ENCODE measurements at regions not wholly inside any gene's neighbourhood (a gene's known extent, or its start where the extent isn't known, plus 50 kb on each side); places are given as distances from the start of the nearest gene placed in this dataset.
"Not testable (repeated sequence)": the region's sequence is repeated elsewhere in the genome, so short reads cannot be mapped to it uniquely, and the experiment has no call there.

DNA sequence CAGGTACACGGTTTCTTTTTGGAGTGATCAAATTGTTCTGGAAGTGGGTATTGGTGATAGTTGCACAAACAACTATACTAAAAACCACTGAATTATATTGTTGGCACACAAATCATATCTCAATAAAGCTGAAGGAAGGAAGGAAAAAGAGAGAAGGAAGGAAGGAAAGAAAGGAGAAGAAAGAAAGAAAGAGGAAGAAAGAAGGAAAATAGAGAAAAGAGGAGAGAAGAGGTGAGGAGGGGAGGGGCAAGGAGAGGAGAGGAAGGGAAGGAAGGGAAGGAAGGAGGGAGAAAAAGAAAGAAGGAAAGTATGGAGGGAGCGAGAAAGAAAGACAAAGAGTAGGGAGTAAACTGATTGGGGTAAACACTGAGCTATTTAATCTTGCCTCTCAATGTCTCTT lies 77.9 kb upstream of the TSC22D2 start:
- Histone ChIP-seq H3K9me3 (ENCODE audit: control insufficient read depth in 5 of 5, low read length in 5 of 5) (no peaks in the 10 kb centered on the region), H3K27ac (ENCODE audit: low read depth, low read length) (no peak overlapping the region), H3K4me1 (ENCODE audit: control insufficient read depth in 5 of 5, insufficient read depth in 5 of 5, low read length in 5 of 5) (peaks cover 0 to 4% (median 0%) of the 10 kb centered on the region in 5 donors), H3K4me3 (ENCODE audit: low read depth in 1 of 5, low read length in 5 of 5) (no peak overlapping the region), H3K27me3 (ENCODE audit: control insufficient read depth in 5 of 5, insufficient read depth in 4 of 5, low read length in 5 of 5) (no peaks in the 10 kb centered on the region), H3K9ac (ENCODE audit: low read length in 5 of 5) (no peak overlapping the region), H3K36me3 (ENCODE audit: control insufficient read depth in 5 of 5, insufficient read depth in 5 of 5, low read length in 5 of 5) (no peaks in the 10 kb centered on the region)

DNA sequence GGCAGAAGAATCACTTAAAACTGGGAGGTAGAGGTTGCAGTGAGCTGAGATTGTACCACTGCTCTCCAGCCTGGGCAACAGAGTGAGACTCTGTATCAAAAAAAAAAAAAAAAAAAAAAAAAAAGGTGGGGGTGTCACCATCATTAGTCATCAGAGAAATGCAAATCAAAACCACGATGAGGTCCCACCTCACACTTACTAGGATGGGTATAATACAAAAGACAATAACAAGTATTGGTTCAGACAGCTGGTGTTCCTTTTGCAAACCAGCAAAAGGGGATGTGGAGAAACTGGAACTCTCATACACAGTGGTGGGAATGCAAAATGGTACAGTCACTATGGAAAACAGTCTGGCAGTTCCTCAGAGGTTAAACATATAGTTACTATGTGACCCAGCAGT lies 78.7 kb upstream of the TSC22D2 start:
- Histone ChIP-seq H3K36me3 (ENCODE audit: control insufficient read depth in 5 of 5, insufficient read depth in 5 of 5, low read length in 5 of 5) (no peaks in the 10 kb centered on the region), H3K27me3 (ENCODE audit: control insufficient read depth in 5 of 5, insufficient read depth in 4 of 5, low read length in 5 of 5) (no peaks in the 10 kb centered on the region), H3K4me1 (ENCODE audit: control insufficient read depth in 5 of 5, insufficient read depth in 5 of 5, low read length in 5 of 5) (peaks cover 0 to 4% (median 0%) of the 10 kb centered on the region in 5 donors), H3K27ac (ENCODE audit: low read depth, low read length) (no peak overlapping the region), H3K9ac (ENCODE audit: low read length in 5 of 5) (no peak overlapping the region), H3K4me3 (ENCODE audit: low read depth in 1 of 5, low read length in 5 of 5) (no peak overlapping the region), H3K9me3 (ENCODE audit: control insufficient read depth in 5 of 5, low read length in 5 of 5) (no peaks in the 10 kb centered on the region)

DNA sequence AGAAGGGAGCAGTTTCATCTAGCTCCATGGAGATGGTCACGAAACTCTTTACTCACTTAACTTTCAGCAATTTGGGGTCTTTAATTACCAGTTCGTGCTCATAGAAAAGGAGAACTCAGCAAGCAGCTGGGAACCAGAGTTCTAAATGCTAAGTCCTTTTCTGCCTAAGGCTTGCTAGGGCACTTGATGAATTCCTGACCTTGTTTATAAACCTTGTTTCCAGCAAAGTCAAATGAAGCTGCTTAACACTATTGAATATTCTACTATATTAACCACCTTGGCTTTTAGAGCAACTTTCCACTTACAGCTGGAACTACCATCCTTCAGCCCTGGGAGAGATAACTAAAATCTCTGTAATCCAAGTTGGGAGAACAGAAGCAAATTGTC lies 79.5 kb upstream of the TSC22D2 start:
- H3K27ac ChIP-seq (ENCODE audit: low read depth, low read length): no peak overlapping the region
- no peak overlapping the region for H3K9ac ChIP-seq (ENCODE audit: low read length in 5 of 5)

DNA sequence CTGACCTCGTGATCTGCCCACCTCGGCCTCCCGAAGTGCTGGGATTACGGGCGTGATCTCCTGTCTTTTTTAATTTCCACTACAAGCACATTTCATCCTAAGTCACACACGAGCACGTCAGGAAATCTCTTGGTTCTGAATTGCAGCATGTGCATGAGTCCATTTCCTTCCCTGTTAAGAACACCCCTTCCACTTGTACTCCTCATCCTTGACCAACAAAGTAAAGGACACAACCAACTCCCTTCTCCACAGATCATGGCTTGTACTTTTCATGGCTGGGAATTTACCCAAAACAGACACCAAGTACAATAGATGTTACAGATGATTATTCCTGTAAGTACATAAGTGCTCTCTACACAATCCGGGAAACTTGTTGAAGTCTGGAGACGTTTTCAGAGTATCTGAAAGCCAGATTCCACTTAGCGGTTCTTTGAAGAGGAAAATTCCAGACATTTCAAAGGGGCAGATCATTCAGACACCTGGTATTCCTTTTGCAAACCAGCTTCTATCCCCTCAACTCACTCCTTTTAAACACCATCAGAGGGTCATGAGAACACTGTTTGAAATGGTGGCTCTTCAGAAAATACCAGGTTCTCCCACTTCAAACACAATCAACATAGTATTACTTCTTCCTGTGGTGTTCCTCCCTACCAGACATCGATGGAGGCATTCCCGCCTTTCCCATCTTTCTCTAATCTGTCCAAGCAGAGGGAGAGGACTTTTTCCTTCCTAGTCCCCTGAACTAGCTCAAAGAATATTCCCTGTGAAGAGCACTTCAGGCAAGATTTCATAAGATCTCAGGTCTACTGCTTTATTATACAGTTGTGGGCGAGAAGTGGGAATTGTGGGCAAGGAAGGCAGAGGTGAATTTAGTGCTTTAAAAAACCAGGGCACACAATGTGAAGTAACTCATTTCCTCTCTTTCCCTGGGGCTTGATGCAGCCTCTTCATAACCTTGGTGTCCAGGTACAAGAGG lies 80.1 kb upstream of the TSC22D2 start:
- H3K36me3 ChIP-seq (ENCODE audit: control insufficient read depth in 5 of 5, insufficient read depth in 5 of 5, low read length in 5 of 5): no peaks in the 10 kb centered on the region
- H3K4me3 ChIP-seq (ENCODE audit: low read depth in 1 of 5, low read length in 5 of 5): no peak overlapping the region
- peaks cover 0 to 4% (median 0%) of the 10 kb centered on the region in 5 donors for H3K4me1 ChIP-seq (ENCODE audit: control insufficient read depth in 5 of 5, insufficient read depth in 5 of 5, low read length in 5 of 5)
- no peaks in the 10 kb centered on the region for H3K9me3 ChIP-seq (ENCODE audit: control insufficient read depth in 5 of 5, low read length in 5 of 5)
- no peak overlapping the region for H3K9ac ChIP-seq (ENCODE audit: low read length in 5 of 5)
- H3K27me3 ChIP-seq (ENCODE audit: control insufficient read depth in 5 of 5, insufficient read depth in 4 of 5, low read length in 5 of 5): no peaks in the 10 kb centered on the region
- H3K27ac ChIP-seq (ENCODE audit: low read depth, low read length): no peak overlapping the region

More for the DNA sequence above, 79.5 kb upstream of the TSC22D2 start:
- Histone ChIP-seq H3K36me3 (ENCODE audit: control insufficient read depth in 5 of 5, insufficient read depth in 5 of 5, low read length in 5 of 5) (no peaks in the 10 kb centered on the region), H3K4me1 (ENCODE audit: control insufficient read depth in 5 of 5, insufficient read depth in 5 of 5, low read length in 5 of 5) (peaks cover 0 to 4% (median 0%) of the 10 kb centered on the region in 5 donors), H3K27me3 (ENCODE audit: control insufficient read depth in 5 of 5, insufficient read depth in 4 of 5, low read length in 5 of 5) (no peaks in the 10 kb centered on the region), H3K4me3 (ENCODE audit: low read depth in 1 of 5, low read length in 5 of 5) (no peak overlapping the region), H3K9me3 (ENCODE audit: control insufficient read depth in 5 of 5, low read length in 5 of 5) (no peaks in the 10 kb centered on the region)

DNA sequence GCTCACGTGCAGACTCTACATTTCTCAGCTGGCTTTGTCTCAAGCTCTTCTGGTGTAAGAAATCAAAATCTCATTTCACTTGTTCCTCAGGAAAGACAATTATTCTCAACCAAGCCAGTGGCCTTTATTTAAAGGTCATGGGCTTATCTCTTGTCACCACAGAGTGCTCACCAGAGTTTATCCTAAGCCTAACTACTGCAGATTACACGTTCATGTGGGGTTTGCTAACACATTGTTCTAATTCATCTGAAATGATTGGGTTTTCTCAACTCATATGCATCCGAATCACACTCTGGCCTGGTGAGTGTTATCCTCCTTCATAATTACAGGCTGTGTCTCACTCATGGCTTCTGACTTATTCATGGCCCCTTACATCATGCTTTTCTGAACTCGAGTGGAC lies 83.3 kb upstream of the TSC22D2 start:
- H3K9ac ChIP-seq (ENCODE audit: low read length in 5 of 5): no peak overlapping the region
- peaks cover 0 to 13% (median 0%) of the 10 kb centered on the region in 5 donors for H3K4me1 ChIP-seq (ENCODE audit: control insufficient read depth in 5 of 5, insufficient read depth in 5 of 5, low read length in 5 of 5)
- no peaks in the 10 kb centered on the region for H3K27me3 ChIP-seq (ENCODE audit: control insufficient read depth in 5 of 5, insufficient read depth in 4 of 5, low read length in 5 of 5)
- H3K36me3 ChIP-seq (ENCODE audit: control insufficient read depth in 5 of 5, insufficient read depth in 5 of 5, low read length in 5 of 5): no peaks in the 10 kb centered on the region
- H3K27ac ChIP-seq (ENCODE audit: low read depth, low read length): no peak overlapping the region
- no peaks in the 10 kb centered on the region for H3K9me3 ChIP-seq (ENCODE audit: control insufficient read depth in 5 of 5, low read length in 5 of 5)
- H3K4me3 ChIP-seq (ENCODE audit: low read depth in 1 of 5, low read length in 5 of 5): no peak overlapping the region

DNA sequence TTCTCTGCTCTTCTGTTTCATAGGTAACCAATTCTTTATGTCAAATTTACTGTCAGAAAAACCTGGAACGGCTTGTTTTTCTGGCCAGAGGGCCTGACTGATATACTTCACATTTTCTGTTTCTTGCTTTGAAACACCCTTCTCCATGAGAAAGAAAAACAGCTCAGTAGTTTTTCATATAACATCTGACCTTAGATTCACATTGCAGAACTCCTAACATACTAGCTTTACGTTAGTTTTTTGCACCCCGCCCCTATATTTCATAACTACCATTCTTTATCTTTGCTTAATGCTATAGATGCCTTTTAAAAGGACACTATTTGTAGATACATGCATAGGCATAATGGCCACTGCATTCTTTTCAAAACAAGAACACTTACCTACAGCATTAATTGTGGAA lies 83.9 kb upstream of the TSC22D2 start:
- H3K4me1 ChIP-seq (ENCODE audit: control insufficient read depth in 5 of 5, insufficient read depth in 5 of 5, low read length in 5 of 5): peaks cover 0 to 17% (median 0%) of the 10 kb centered on the region in 5 donors
- H3K36me3 ChIP-seq (ENCODE audit: control insufficient read depth in 5 of 5, insufficient read depth in 5 of 5, low read length in 5 of 5): no peaks in the 10 kb centered on the region
- H3K27me3 ChIP-seq (ENCODE audit: control insufficient read depth in 5 of 5, insufficient read depth in 4 of 5, low read length in 5 of 5): no peaks in the 10 kb centered on the region
- H3K9ac ChIP-seq (ENCODE audit: low read length in 5 of 5): no peak overlapping the region
- no peaks in the 10 kb centered on the region for H3K9me3 ChIP-seq (ENCODE audit: control insufficient read depth in 5 of 5, low read length in 5 of 5)
- H3K4me3 ChIP-seq (ENCODE audit: low read depth in 1 of 5, low read length in 5 of 5): no peak overlapping the region
- H3K27ac ChIP-seq (ENCODE audit: low read depth, low read length): no peak overlapping the region

DNA sequence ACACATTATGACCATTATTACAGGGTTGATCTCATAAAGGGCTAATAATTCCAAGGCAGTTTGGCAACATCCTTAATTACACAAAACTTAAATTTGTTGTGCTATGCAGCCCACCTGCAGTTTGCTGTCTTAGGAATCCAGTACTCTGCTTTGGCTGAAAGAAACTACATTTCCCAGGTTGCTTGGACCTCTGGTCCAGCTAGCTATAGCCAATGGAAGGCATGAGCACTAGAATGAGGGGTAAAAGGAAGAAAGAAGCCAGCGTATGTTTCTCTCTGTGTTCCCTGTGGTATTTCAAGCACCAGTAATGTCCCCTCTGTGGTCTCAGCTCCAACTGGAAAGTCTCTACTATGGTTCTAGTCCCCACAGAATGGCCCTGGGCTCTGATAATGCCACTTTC lies 84.3 kb upstream of the TSC22D2 start:
- no peak overlapping the region for H3K9ac ChIP-seq (ENCODE audit: low read length in 5 of 5)
- no peak overlapping the region for H3K27ac ChIP-seq (ENCODE audit: low read depth, low read length)
- no peaks in the 10 kb centered on the region for H3K36me3 ChIP-seq (ENCODE audit: control insufficient read depth in 5 of 5, insufficient read depth in 5 of 5, low read length in 5 of 5)
- H3K4me3 ChIP-seq (ENCODE audit: low read depth in 1 of 5, low read length in 5 of 5): no peak overlapping the region
- peaks cover 0 to 17% (median 0%) of the 10 kb centered on the region in 5 donors for H3K4me1 ChIP-seq (ENCODE audit: control insufficient read depth in 5 of 5, insufficient read depth in 5 of 5, low read length in 5 of 5)
- no peaks in the 10 kb centered on the region for H3K27me3 ChIP-seq (ENCODE audit: control insufficient read depth in 5 of 5, insufficient read depth in 4 of 5, low read length in 5 of 5)
- no peaks in the 10 kb centered on the region for H3K9me3 ChIP-seq (ENCODE audit: control insufficient read depth in 5 of 5, low read length in 5 of 5)

DNA sequence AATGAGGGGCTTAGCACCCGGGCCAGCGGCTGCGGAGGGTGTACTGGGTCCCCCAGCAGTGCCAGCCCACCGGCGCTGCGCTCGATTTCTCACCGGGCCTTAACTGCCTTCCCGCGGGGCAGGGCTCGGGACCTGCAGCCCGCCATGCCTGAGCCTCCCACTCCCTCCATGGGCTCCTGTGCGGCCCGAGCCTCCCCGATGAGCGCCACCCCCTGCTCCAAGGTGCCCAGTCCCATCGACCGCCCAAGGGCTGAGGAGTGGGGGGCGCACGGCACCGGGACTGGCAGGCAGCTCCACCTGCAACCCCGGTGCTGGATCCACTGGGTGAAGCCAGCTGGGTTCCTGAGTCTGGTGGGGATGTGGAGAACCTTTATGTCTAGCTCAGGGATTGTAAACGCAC lies 85.0 kb upstream of the TSC22D2 start:
- H3K9me3 ChIP-seq (ENCODE audit: control insufficient read depth in 5 of 5, low read length in 5 of 5); H3K9ac ChIP-seq (ENCODE audit: low read length in 5 of 5); H3K4me3 ChIP-seq (ENCODE audit: low read depth in 1 of 5, low read length in 5 of 5); H3K36me3 ChIP-seq (ENCODE audit: control insufficient read depth in 5 of 5, insufficient read depth in 5 of 5, low read length in 5 of 5); H3K27ac ChIP-seq (ENCODE audit: low read depth, low read length); H3K27me3 ChIP-seq (ENCODE audit: control insufficient read depth in 5 of 5, insufficient read depth in 4 of 5, low read length in 5 of 5): not testable (repeated sequence)
- peaks cover 0 to 17% (median 0%) of the 10 kb centered on the region in 5 donors for H3K4me1 ChIP-seq (ENCODE audit: control insufficient read depth in 5 of 5, insufficient read depth in 5 of 5, low read length in 5 of 5)

DNA sequence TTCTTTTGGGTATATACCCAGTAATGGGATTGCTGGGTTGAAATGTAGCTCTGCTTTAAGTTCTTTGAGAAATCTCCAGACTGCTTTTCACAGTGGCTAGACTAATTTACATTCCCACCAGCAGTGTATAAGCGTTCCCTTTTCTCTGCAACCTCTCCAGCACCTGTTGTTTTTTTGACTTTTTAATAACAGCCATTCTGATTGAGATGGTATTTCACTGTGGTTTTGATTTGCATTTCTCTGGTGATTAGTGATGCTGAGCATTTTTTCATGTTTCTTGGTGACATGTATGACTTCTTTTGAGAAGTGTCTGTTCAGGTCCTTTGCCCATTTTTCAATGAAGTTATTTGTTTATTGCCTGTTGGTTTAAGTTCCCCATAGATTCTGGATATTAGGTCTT lies 87.1 kb upstream of the TSC22D2 start:
- H3K27ac ChIP-seq (ENCODE audit: low read depth, low read length); H3K9ac ChIP-seq (ENCODE audit: low read length in 5 of 5); H3K9me3 ChIP-seq (ENCODE audit: control insufficient read depth in 5 of 5, low read length in 5 of 5); H3K4me3 ChIP-seq (ENCODE audit: low read depth in 1 of 5, low read length in 5 of 5); H3K27me3 ChIP-seq (ENCODE audit: control insufficient read depth in 5 of 5, insufficient read depth in 4 of 5, low read length in 5 of 5); H3K36me3 ChIP-seq (ENCODE audit: control insufficient read depth in 5 of 5, insufficient read depth in 5 of 5, low read length in 5 of 5): not testable (repeated sequence)
- peaks cover 0 to 13% (median 0%) of the 10 kb centered on the region in 5 donors for H3K4me1 ChIP-seq (ENCODE audit: control insufficient read depth in 5 of 5, insufficient read depth in 5 of 5, low read length in 5 of 5)

DNA sequence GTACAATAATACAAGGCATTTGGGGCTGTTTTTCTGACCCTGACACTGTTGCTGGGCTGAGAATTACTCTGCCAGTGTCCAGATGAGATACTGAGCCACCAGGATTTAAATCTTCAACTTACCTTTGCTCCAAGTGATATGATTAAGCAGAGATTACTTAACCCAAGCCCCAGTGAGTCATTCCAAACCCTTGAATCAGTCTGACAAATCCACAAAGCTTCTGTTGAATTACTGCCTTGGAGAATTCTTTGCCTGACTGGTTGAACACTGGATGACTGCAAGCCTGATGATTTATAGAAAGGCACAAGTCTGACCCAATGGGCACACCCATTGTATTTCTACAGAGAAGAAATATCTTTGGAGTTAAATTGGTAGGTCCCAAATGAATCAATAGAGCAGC lies 88.2 kb upstream of the TSC22D2 start:
- Histone ChIP-seq H3K27me3 (ENCODE audit: control insufficient read depth in 5 of 5, insufficient read depth in 4 of 5, low read length in 5 of 5) (no peaks in the 10 kb centered on the region), H3K4me3 (ENCODE audit: low read depth in 1 of 5, low read length in 5 of 5) (no peak overlapping the region), H3K9ac (ENCODE audit: low read length in 5 of 5) (no peak overlapping the region), H3K36me3 (ENCODE audit: control insufficient read depth in 5 of 5, insufficient read depth in 5 of 5, low read length in 5 of 5) (no peaks in the 10 kb centered on the region), H3K4me1 (ENCODE audit: control insufficient read depth in 5 of 5, insufficient read depth in 5 of 5, low read length in 5 of 5) (peaks cover 0 to 13% (median 0%) of the 10 kb centered on the region in 5 donors), H3K27ac (ENCODE audit: low read depth, low read length) (no peak overlapping the region), H3K9me3 (ENCODE audit: control insufficient read depth in 5 of 5, low read length in 5 of 5) (no peaks in the 10 kb centered on the region)

Measured in subcutaneous abdominal adipose tissue (tissue), 5 donors.